Activated CD4-positive, alpha-beta memory T cell treated with anti-CD3 and anti-CD28 coated beads for 36 hours (primary cell): ENCODE measurements at regions not wholly inside any gene's neighbourhood (a gene's known extent, or its start where the extent isn't known, plus 50 kb on each side); places are given as distances from the start of the nearest gene placed in this dataset.
"Not testable (repeated sequence)": the region's sequence is repeated elsewhere in the genome, so short reads cannot be mapped to it uniquely, and the experiment has no call there.

Source experiments
- CTCF ChIA-PET: fragments of 350-600 bp; sonication (Branson Sonifier 250); formaldehyde crosslinking; loops from one replicate; lab custom pipeline; 2021; ENCODE audit warnings: antibody characterized with exemption, inconsistent platforms; lab: Charles Lee
- POLR2A ChIA-PET: fragments of 350-600 bp; sonication (Branson Sonifier 250); formaldehyde crosslinking; loops from one replicate; lab custom pipeline; 2021; ENCODE audit warnings: antibody characterized with exemption; lab: Charles Lee
- DNase-seq: peaks from one replicate; pipeline ENCODE4 v3.0.0-alpha.2; 2020
- H3K27ac Mint-ChIP-seq: one replicate; pipeline ENCODE4 v1.8.0; 2021; ENCODE audit warnings: mixed read lengths
- H3K27me3 Mint-ChIP-seq: one replicate; pipeline ENCODE4 v1.8.0; 2021; ENCODE audit warnings: mixed read lengths
- H3K36me3 Mint-ChIP-seq: one replicate; pipeline ENCODE4 v1.8.0; 2021; ENCODE audit warnings: mixed read lengths
- H3K4me1 Mint-ChIP-seq: one replicate; pipeline ENCODE4 v1.8.0; 2021; ENCODE audit warnings: low read depth, mixed read lengths
- H3K4me3 Mint-ChIP-seq: one replicate; pipeline ENCODE4 v1.8.0; 2021; ENCODE audit warnings: mild to moderate bottlenecking, mixed read lengths
- H3K9me3 Mint-ChIP-seq: one replicate; pipeline ENCODE4 v1.8.0; 2021; ENCODE audit warnings: mixed read lengths
- intact Hi-C: fragments of 100-400 bp; cut with micrococcal nuclease; formaldehyde crosslinking; loops from one replicate; pipeline ENCODE4 v1.15.1; 2023

DNA sequence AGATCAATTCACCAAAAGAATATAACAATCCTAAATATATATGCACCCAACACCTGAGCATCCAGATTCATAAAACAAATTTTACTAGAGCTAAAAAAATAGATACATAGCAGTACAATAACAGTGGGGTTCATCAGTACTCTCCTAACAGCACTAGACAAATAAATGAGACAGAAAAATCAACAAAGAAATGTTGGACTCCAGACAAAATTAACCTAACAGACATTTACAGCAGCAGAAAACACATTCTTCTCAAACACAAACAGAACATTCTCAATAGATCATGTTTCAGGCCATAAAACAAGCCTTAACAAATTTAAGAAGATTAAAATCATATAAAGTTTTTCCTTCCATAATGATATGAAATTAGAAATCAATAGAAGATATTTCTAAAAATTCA, 124.8 kb upstream of the NECTIN3 start:
- Mint-ChIP-seq H3K36me3 (peaks cover 11% of the 10 kb centered on the region), H3K9me3 (peaks cover 53% of the 10 kb centered on the region), H3K27ac (no peak overlapping the region), H3K27me3 (peaks cover 1% of the 10 kb centered on the region), H3K4me1 (no peaks in the 10 kb centered on the region), H3K4me3 (no peak overlapping the region)
- CTCF ChIA-PET, result no interaction called here
- intact Hi-C loops, result no loop called here
- DNase-seq, result no peak
- POLR2A ChIA-PET, result no interaction called here

DNA sequence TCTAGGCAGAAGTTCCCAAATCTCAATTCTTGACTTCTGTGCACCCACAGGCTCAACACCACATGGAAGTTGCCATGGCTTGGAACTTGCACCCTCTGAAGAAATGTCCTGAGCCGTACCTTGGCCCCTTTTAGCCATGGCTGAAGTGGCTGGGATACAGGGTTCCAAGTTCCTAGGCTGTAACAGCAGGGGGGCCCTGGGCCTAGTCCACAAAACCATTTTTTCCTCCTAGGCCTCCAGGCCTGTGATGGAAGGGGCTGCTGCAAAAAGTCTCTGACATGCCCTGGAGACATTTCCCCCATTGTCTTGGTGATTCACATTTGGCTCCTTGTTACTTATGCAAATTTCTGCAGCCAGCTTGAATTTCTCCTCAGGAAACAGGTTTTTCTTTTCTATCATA, 122.4 kb upstream of the NECTIN3 start:
- H3K27ac Mint-ChIP-seq, CTCF ChIA-PET, intact Hi-C loops, H3K4me3 Mint-ChIP-seq, DNase-seq, H3K27me3 Mint-ChIP-seq, POLR2A ChIA-PET, H3K4me1 Mint-ChIP-seq: not testable (repeated sequence)
- Mint-ChIP-seq H3K36me3 (peaks cover 11% of the 10 kb centered on the region), H3K9me3 (peaks cover 50% of the 10 kb centered on the region)

- DNase-seq, result no peak
- ChIA-PET POLR2A (no interaction called here), CTCF (no interaction called here)
- Mint-ChIP-seq H3K27me3 (no peaks in the 10 kb centered on the region), H3K27ac (no peak overlapping the region), H3K4me3 (no peak overlapping the region), H3K4me1 (no peaks in the 10 kb centered on the region), H3K36me3 (no peaks in the 10 kb centered on the region), H3K9me3 (peaks cover 6% of the 10 kb centered on the region)
- intact Hi-C loops, result no loop called here
Observed at GRCh38 chr3:110955301-110955880, 116.2 kb upstream of the NECTIN3 start.

GRCh38 chr3:110956081-110956480, 115.5 kb upstream of the NECTIN3 start:
- ChIA-PET CTCF (no interaction called here), POLR2A (no interaction called here)

DNA sequence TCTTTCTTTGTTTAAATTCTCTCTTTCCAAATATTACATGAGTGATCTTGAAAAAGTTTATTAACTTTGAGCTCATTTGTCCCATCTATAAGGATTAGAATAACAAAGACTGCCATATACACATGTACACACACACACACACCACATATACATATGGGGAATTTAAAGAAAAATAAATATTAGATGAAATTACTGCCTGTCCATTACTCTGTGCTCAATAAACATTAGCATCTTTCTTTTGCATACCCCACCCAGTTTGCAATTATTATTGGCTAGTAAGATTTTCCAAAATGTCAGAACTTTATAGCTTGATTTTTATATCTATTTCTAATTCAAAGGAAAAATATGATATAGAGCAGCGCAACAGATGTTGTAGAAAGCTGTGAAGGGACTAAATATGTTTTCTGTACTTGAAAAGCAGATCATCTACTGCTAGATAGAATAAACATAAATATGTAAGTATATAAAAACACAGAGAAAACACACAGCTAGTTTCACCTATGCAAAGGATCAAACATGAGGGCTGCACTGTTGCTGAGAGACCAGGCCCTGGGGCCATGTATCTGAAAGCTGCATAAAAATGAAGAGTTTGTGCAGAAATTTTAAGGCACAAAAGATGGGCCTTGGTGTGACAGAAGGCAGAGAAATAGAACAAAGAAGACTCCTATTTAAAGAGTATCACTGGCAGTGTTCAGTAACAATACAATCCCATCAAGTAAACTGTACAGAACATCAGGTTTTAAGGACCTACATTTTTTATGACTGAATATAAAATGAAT, 114.2 kb upstream of the NECTIN3 start:
- POLR2A ChIA-PET, result no interaction called here
- CTCF ChIA-PET, result interaction anchor here (1.0 kb wide), 1 partner anchor 9 kb away, joined by 3 read pairs; no protein-coding TSS in a partner anchor
- Mint-ChIP-seq H3K4me1 (no peaks in the 10 kb centered on the region), H3K27ac (no peak overlapping the region), H3K4me3 (no peak overlapping the region), H3K9me3 (peaks cover 3% of the 10 kb centered on the region), H3K27me3 (no peaks in the 10 kb centered on the region), H3K36me3 (no peaks in the 10 kb centered on the region)
- no peak for DNase-seq
- intact Hi-C loops, result no loop called here

More at GRCh38 chr3:110956081-110956480, 115.5 kb upstream of the NECTIN3 start:
- Mint-ChIP-seq H3K4me1 (no peaks in the 10 kb centered on the region), H3K27ac (no peak overlapping the region), H3K9me3 (peaks cover 3% of the 10 kb centered on the region), H3K36me3 (no peaks in the 10 kb centered on the region), H3K27me3 (no peaks in the 10 kb centered on the region), H3K4me3 (no peak overlapping the region)
- intact Hi-C loops, result no loop called here
- no peak for DNase-seq

DNA sequence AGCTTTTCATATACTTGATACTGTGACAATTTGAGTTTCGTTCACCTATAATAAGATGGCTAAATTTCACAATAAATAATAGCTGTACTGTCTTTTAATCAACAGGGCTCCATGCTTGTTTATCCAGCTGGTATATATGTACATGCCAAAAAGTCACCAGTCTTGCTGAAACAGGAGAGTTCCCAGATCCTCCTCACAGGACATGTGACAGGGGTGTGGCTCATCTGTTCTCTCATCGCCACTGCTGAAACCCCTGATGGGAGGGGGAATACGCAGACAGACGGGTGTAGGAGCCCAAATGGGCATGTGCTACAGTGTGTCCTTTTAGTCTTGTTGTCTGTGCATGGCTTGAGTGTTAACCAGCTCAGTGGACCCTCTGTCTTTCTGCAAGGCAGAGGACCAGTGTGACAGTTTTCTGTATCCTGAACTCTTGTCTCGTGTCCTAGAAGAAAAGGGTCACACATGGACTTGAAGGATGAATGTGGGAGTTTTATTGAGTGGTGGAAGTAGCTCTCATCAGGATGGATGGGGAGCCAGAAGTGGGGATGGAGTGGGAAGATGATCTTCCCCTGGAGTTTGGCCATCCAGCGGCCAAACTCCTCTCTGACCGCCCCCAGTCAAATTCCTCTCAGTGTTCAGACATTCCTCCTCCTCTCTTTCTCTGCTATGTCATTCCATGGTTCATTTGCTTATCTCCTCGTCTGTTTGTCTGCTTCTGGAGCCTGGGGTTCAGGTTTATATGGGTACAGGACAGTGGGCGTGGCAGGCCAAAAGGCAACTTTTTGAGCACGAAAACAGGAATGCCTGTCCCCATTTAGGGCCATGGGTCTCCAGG, 113.1 kb upstream of the NECTIN3 start:
- no peak overlapping the region for H3K4me3 Mint-ChIP-seq
- no peak overlapping the region for H3K27ac Mint-ChIP-seq
- peaks cover 5% of the 10 kb centered on the region for H3K9me3 Mint-ChIP-seq
- H3K27me3 Mint-ChIP-seq, result no peaks in the 10 kb centered on the region
- DNase-seq, result no peak
- CTCF ChIA-PET, result no interaction called here
- intact Hi-C loops, result no loop called here
- H3K4me1 Mint-ChIP-seq, result no peaks in the 10 kb centered on the region
- H3K36me3 Mint-ChIP-seq, result no peaks in the 10 kb centered on the region
- POLR2A ChIA-PET, result no interaction called here

DNA sequence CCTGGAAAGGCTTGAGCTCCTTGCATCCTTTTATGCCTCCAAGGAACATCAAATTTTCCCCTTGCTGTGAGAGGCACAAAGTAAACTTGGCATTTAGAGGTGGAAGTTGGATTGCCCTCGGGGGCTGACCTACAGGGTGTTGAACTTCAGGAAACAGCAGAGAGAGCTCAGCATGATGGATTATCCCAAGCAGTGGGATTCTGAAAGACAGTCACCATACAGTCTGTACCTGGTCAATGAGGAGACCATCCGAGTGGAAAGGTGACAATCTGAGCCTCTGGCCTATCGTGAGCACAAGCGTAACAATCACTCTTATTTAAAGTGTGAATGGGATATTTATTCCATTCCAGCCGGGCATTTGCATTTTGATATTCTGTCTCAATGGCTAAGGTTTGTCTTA, 105.6 kb upstream of the NECTIN3 start:
- intact Hi-C loops, result no loop called here
- peaks cover 28% of the 10 kb centered on the region for H3K9me3 Mint-ChIP-seq
- no peaks in the 10 kb centered on the region for H3K36me3 Mint-ChIP-seq
- H3K27ac Mint-ChIP-seq, result no peak overlapping the region
- H3K4me1 Mint-ChIP-seq, result no peaks in the 10 kb centered on the region
- CTCF ChIA-PET, result interaction anchor here (0.6 to 1.5 kb wide), 2 partner anchors 9 to 144 kb away, joined by 3 read pairs; no protein-coding TSS in a partner anchor
- POLR2A ChIA-PET, result no interaction called here
- H3K27me3 Mint-ChIP-seq, result no peaks in the 10 kb centered on the region
- no peak overlapping the region for H3K4me3 Mint-ChIP-seq
- no peak for DNase-seq

DNA sequence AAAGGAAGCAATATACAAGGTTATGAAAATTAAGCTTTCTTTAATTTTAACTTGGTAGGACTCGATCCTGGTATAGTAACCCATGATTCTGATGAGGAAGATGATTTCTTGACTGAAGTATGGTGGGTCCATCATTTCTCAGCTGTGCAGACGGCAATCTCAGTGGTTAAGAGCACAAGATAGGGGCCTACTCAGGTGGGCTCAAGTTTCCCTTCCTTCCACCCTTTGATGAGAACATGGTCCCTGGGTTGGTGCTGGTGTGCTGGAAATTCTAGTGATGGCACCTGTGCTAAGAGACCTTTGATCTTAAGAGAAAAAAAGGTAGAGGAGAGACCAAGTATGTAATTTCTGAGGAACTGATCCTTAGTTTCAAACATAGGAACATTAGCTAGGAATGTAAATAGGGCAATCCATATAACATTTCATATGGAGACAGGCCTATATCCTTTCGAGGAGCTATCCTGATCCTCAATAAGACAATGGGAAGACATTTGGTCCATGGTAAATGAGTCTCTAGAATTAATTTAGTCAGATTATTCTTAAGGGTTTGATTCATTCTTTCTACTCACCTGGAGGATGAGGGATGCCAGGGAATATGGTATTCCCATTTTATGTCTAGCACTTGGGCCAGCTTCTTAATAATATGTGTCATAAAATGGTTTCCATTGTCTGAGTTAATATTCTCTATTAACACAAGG, 104.5 kb upstream of the NECTIN3 start:
- ChIA-PET POLR2A (no interaction called here), CTCF (no interaction called here)
- peaks cover 28% of the 10 kb centered on the region for H3K9me3 Mint-ChIP-seq
- DNase-seq, result no peak
- no peaks in the 10 kb centered on the region for H3K4me1 Mint-ChIP-seq
- intact Hi-C loops, result no loop called here
- H3K4me3 Mint-ChIP-seq, result no peak overlapping the region
- H3K27ac Mint-ChIP-seq, result no peak overlapping the region
- no peaks in the 10 kb centered on the region for H3K27me3 Mint-ChIP-seq
- H3K36me3 Mint-ChIP-seq, result no peaks in the 10 kb centered on the region

GRCh38 chr3:110968076-110968475, 103.5 kb upstream of the NECTIN3 start:
- H3K27me3 Mint-ChIP-seq, result no peaks in the 10 kb centered on the region
- no peak overlapping the region for H3K4me3 Mint-ChIP-seq
- H3K36me3 Mint-ChIP-seq, result no peaks in the 10 kb centered on the region
- H3K27ac Mint-ChIP-seq, result no peak overlapping the region
- H3K9me3 Mint-ChIP-seq, result peaks cover 23% of the 10 kb centered on the region
- POLR2A ChIA-PET, result no interaction called here
- H3K4me1 Mint-ChIP-seq, result no peaks in the 10 kb centered on the region
- intact Hi-C loops, result no loop called here
- no peak for DNase-seq
- CTCF ChIA-PET, result interaction anchor here (0.6 kb wide), 1 partner anchor 360 kb away, joined by 4 read pairs; no protein-coding TSS in a partner anchor

GRCh38 chr3:110969229-110970211, 102.1 kb upstream of the NECTIN3 start:
- ChIA-PET CTCF (no interaction called here), POLR2A (no interaction called here)
- H3K4me1 Mint-ChIP-seq, result no peaks in the 10 kb centered on the region

GRCh38 chr3:110971010-110971601, 100.5 kb upstream of the NECTIN3 start:
- Mint-ChIP-seq H3K36me3 (no peaks in the 10 kb centered on the region), H3K4me1 (no peaks in the 10 kb centered on the region), H3K27me3 (peaks cover 3% of the 10 kb centered on the region), H3K9me3 (peaks cover 9% of the 10 kb centered on the region), H3K27ac (no peak overlapping the region), H3K4me3 (no peak overlapping the region)
- DNase-seq, result no peak
- intact Hi-C loops, result no loop called here
- POLR2A ChIA-PET, result no interaction called here
- CTCF ChIA-PET, result no interaction called here

More at GRCh38 chr3:110969229-110970211, 102.1 kb upstream of the NECTIN3 start:
- Mint-ChIP-seq H3K27me3 (no peaks in the 10 kb centered on the region), H3K9me3 (peaks cover 16% of the 10 kb centered on the region), H3K27ac (no peak overlapping the region), H3K4me3 (no peak overlapping the region), H3K36me3 (no peaks in the 10 kb centered on the region)
- no peak for DNase-seq
- intact Hi-C loops, result no loop called here
